Upper lobe of left lung (tissue), 6 donors: ENCODE measurements at regions not wholly inside any gene's neighbourhood (a gene's known extent, or its start where the extent isn't known, plus 50 kb on each side); places are given as distances from the start of the nearest gene placed in this dataset.

Experiments
- ATAC-seq, 2 donors: fragments of 200-7000 bp; cut with Tn5 transposase; one replicate each; pipeline ENCODE4 v1.9.1; 2022; ENCODE audit warnings: mild to moderate bottlenecking in 2 of 2, moderate library complexity in 2 of 2; ENCODE audit not compliant: low FRiP score in 2 of 2
- DNase-seq, 2 donors: peaks; one replicate each; pipeline ENCODE4 v3.0.0-alpha.2; 2019 to 2020
- H3K27ac ChIP-seq, 4 donors: fragments of 200-600 bp; sonication (generic); one replicate each; pipeline ENCODE4 v1.5.1; 2016 to 2019
- H3K27me3 ChIP-seq, 4 donors: fragments of 200-600 bp; sonication (generic); one replicate each; pipeline ENCODE4 v1.5.1; 2017 to 2019
- H3K36me3 ChIP-seq, 4 donors: fragments of 200-600 bp; sonication (generic); one replicate each; pipeline ENCODE4 v1.5.1; 2016 to 2019
- H3K4me1 ChIP-seq, 4 donors: fragments of 200-600 bp; sonication (generic); one replicate each; pipeline ENCODE4 v1.5.1; 2018 to 2019
- H3K4me3 ChIP-seq, 4 donors: fragments of 200-600 bp; sonication (generic); one replicate each; pipeline ENCODE4 v1.5.1; 2017 to 2019; ENCODE audit warnings: mild to moderate bottlenecking in 2 of 4, moderate library complexity in 1 of 4
- H3K9me3 ChIP-seq, 4 donors: fragments of 200-600 bp; sonication (generic); one replicate each; pipeline ENCODE4 v1.5.1; 2018 to 2019
- EP300 ChIP-seq, 4 donors: sonication (generic); formaldehyde crosslinking; IDR thresholded peaks; one replicate each; pipeline ENCODE4 v1.5.1; 2017; ENCODE audit warnings: antibody characterized with exemption in 4 of 4, control low read depth in 2 of 4
- POLR2A ChIP-seq, 4 donors: fragments of 450-650 bp; IDR thresholded peaks; one replicate each; pipeline ENCODE4 v1.5.1; 2016 to 2017; ENCODE audit warnings: antibody characterized with exemption in 4 of 4, mild to moderate bottlenecking in 2 of 4
- POLR2AphosphoS5 ChIP-seq, 2 donors: sonication (generic); formaldehyde crosslinking; IDR thresholded peaks; one replicate each; pipeline ENCODE4 v1.5.1; 2017; ENCODE audit warnings: antibody characterized with exemption in 2 of 2
- WGBS, 2 donors: methylation state at CpG; one replicate each; pipeline ENCODE4 v1.1.5; 2017 to 2018; 5-methylcytosine and 5-hydroxymethylcytosine counted together
- TF ChIP-seq, protein P1 (sequence below), 6 experiments: fragments of 450-650 bp in 4 of 6; fragments of 200-600 bp in 2 of 6; sonication (generic) in 2 of 6; IDR thresholded peaks; one replicate each; pipeline ENCODE4 v1.5.1; 2016 to 2019; ENCODE audit warnings: antibody characterized with exemption in 6 of 6
- donor health status: DM: no; HTN: no; CAD: no; lungs with moderate emphysema.
- donor health status: DM: no; HTN: yes; CAD: no; lungs with severe emphysema.

DNA sequence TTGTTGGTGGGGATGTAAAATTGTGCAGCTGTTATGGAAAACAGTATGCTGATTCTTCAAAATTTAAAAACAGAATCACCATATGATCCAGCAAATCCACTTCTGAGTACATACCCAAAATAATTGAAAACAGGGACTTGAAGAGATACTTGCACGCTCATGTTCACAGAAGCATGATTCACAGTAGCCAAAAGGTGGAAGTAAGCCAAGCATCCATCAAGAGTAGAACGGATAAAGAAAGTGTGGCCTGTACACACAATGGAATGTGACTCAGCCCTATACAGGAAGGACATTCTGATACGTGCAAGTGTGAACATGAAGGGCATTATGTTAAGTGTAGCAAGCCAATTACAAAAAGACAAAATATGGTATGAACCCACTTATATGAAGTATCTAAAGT, 696.7 kb upstream of the CELF2 start:
- H3K27me3 ChIP-seq, result no peaks in the 10 kb centered on the region
- H3K4me1 ChIP-seq, result no peaks in the 10 kb centered on the region
- TF ChIP-seq POLR2AphosphoS5 (IDR thresholded peaks at IDR 0.05) (no peak), EP300 (IDR thresholded peaks at IDR 0.05) (no peak), POLR2A (IDR thresholded peaks at IDR 0.05) (no peak)
- no peak for ATAC-seq
- H3K4me3 ChIP-seq, result no peak overlapping the region
- no peak for DNase-seq
- H3K27ac ChIP-seq, result no peak overlapping the region
- no peaks in the 10 kb centered on the region for H3K36me3 ChIP-seq
- H3K9me3 ChIP-seq, result no peaks in the 10 kb centered on the region
- 50 to 68% methylated on average over 3 of the region's 3 CpGs for WGBS, 2 donors

DNA sequence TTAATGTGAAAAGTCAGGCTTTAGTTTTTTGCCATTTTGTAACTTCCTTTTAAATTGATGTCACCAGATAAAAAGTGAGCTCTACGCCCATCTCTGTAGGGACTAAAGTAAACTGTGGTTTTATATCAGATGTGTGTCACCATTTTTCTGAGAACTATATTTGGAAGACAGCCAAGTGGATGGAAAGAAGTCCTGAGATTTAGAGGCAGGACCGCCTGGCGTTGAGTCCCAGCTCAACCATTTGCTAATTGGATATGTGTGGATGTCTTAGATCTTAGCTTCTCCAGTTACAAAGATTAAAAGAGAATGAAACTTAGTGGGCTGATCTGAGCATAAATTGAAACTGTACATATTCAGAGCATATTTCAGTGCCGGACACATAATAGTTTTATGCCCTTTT, 691.6 kb upstream of the CELF2 start:
- Histone ChIP-seq H3K27ac (no peak overlapping the region), H3K36me3 (no peaks in the 10 kb centered on the region), H3K4me3 (no peak overlapping the region), H3K4me1 (no peaks in the 10 kb centered on the region), H3K27me3 (no peaks in the 10 kb centered on the region), H3K9me3 (no peaks in the 10 kb centered on the region)
- ATAC-seq (no peak), DNase-seq (no peak)
- WGBS, 2 donors, result 75 to 79% methylated on average over 4 of the region's 4 CpGs
- TF ChIP-seq POLR2A (IDR thresholded peaks at IDR 0.05) (no peak), EP300 (IDR thresholded peaks at IDR 0.05) (no peak), POLR2AphosphoS5 (IDR thresholded peaks at IDR 0.05) (no peak)
- TF ChIP-seq, protein P1, sequence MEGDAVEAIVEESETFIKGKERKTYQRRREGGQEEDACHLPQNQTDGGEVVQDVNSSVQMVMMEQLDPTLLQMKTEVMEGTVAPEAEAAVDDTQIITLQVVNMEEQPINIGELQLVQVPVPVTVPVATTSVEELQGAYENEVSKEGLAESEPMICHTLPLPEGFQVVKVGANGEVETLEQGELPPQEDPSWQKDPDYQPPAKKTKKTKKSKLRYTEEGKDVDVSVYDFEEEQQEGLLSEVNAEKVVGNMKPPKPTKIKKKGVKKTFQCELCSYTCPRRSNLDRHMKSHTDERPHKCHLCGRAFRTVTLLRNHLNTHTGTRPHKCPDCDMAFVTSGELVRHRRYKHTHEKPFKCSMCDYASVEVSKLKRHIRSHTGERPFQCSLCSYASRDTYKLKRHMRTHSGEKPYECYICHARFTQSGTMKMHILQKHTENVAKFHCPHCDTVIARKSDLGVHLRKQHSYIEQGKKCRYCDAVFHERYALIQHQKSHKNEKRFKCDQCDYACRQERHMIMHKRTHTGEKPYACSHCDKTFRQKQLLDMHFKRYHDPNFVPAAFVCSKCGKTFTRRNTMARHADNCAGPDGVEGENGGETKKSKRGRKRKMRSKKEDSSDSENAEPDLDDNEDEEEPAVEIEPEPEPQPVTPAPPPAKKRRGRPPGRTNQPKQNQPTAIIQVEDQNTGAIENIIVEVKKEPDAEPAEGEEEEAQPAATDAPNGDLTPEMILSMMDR (IDR thresholded peaks at IDR 0.05), result no peak

DNA sequence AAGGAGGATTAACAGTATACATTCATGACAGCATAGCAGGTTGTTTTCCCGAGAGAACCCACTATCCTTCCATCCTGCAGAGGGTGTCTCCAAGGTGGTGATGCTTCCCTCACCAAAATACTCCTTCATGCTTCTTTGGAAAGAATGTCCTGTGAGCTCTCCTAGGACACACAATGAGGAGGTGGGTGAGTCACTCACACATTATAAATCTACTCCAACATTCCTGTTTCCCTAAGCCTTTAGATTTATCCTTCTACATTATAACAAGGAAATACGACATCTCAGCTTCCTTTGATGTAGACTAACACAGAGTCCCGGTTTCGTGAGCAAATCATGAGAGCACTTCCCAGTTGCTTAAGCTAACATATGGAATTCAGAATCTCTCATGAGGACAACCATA, 689.7 kb upstream of the CELF2 start:
- Histone ChIP-seq H3K27me3 (no peaks in the 10 kb centered on the region), H3K4me1 (no peaks in the 10 kb centered on the region), H3K9me3 (no peaks in the 10 kb centered on the region), H3K36me3 (no peaks in the 10 kb centered on the region), H3K27ac (no peak overlapping the region), H3K4me3 (no peak overlapping the region)
- WGBS, 2 donors, result 78 to 79% methylated on average over 4 of the region's 4 CpGs
- TF ChIP-seq, protein P1 (IDR thresholded peaks at IDR 0.05), result no peak
- TF ChIP-seq EP300 (IDR thresholded peaks at IDR 0.05), result no peak
- no peak for TF ChIP-seq POLR2AphosphoS5 (IDR thresholded peaks at IDR 0.05)
- no peak for TF ChIP-seq POLR2A (IDR thresholded peaks at IDR 0.05)
- no peak for ATAC-seq
- DNase-seq, result no peak

DNA sequence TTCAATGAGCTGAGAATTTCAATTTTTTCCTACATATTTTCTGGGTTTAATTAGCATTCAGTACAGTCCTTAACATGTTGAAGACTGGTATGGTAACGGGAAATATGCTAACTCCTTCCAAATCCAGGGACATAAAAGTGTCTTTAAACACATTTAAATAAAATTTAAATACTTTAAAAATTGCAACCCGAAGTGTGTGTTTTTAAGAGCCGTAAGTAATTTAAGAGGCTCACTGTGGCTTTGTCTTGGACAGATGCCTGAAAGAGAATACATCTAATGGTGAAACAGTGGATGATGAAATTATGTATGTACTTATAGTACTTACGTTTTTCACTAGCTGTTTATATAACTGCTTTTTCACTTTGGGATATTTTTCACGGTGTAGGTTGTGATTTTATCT, 687.3 kb upstream of the CELF2 start:
- Histone ChIP-seq H3K9me3 (no peaks in the 10 kb centered on the region), H3K27me3 (no peaks in the 10 kb centered on the region), H3K4me3 (no peak overlapping the region), H3K4me1 (no peaks in the 10 kb centered on the region), H3K27ac (no peak overlapping the region), H3K36me3 (no peaks in the 10 kb centered on the region)
- ATAC-seq (no peak), DNase-seq (no peak)
- 47 to 62% methylated on average over 5 of the region's 5 CpGs for WGBS, 2 donors
- TF ChIP-seq, protein P1 (IDR thresholded peaks at IDR 0.05), result no peak
- no peak for TF ChIP-seq POLR2AphosphoS5 (IDR thresholded peaks at IDR 0.05)

DNA sequence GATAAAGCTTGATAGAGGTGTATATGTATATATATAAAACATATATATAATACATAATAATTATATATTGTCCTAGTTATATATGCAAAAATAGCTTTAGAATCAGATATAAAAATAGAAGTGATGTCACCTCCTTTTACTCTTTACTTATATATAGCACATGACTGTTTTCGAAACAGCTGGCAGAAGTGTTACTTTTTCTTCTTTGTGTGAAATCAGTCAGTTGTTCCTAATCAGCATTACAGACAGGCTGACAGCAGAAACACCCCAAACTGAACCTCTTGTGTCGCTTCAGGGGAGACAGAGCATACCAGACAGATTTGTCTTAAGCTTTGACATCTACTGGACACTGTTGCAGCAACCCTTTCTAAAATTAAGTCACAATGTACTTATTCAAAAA, 684.9 kb upstream of the CELF2 start:
- H3K9me3 ChIP-seq, result no peaks in the 10 kb centered on the region
- ATAC-seq (no peak), DNase-seq (no peak)
- H3K36me3 ChIP-seq, result no peaks in the 10 kb centered on the region
- WGBS, 2 donors, result 73 to 78% methylated on average over 2 of the region's 2 CpGs
- no peak overlapping the region for H3K4me3 ChIP-seq
- TF ChIP-seq, protein P1 (IDR thresholded peaks at IDR 0.05), result no peak
- TF ChIP-seq POLR2AphosphoS5 (IDR thresholded peaks at IDR 0.05), result no peak
- no peak for TF ChIP-seq POLR2A (IDR thresholded peaks at IDR 0.05)
- TF ChIP-seq EP300 (IDR thresholded peaks at IDR 0.05), result no peak
- H3K27me3 ChIP-seq, result no peaks in the 10 kb centered on the region
- H3K27ac ChIP-seq, result no peak overlapping the region
- H3K4me1 ChIP-seq, result no peaks in the 10 kb centered on the region
